Endothelial cell of umbilical vein (primary cell): ENCODE measurements at regions not wholly inside any gene's neighbourhood (a gene's known extent, or its start where the extent isn't known, plus 50 kb on each side); places are given as distances from the start of the nearest gene placed in this dataset.

Experiments
- BruUV-seq: library from RNA; stranded (reverse); fragments of 400-500 nt; replicated peaks from 2 replicates; lab custom pipeline; 2021; lab: Mats Ljungman, UMichigan
- CTCF ChIA-PET: fragments of 300-600, 350-600 bp; sonication (Branson Sonifier 250); formaldehyde crosslinking; loops from one replicate; lab custom pipeline; 2021; ENCODE audit warnings: antibody characterized with exemption, inconsistent platforms; lab: Charles Lee
- POLR2A ChIA-PET: fragments of 300-600, 350-600 bp; sonication (Branson Sonifier 250); formaldehyde crosslinking; loops from one replicate; lab custom pipeline; 2021; ENCODE audit warnings: antibody characterized with exemption, inconsistent platforms; lab: Charles Lee
- DNase-seq: peaks from one replicate; pipeline ENCODE4 v3.0.0-alpha.2; 2011; ENCODE audit warnings: low read depth, low spot score
- FAIRE-seq: peaks from 2 replicates; lab custom pipeline; 2011; peaks lifted over from hg19 to GRCh38; lab: Jason Lieb, UNC
- H2AFZ ChIP-seq: 2 replicates; pipeline ENCODE4 v1.6.0; 2012; ENCODE audit warnings: low read depth, low read length, control low read depth, inconsistent platforms
- H3K27ac ChIP-seq: 2 replicates; pipeline ENCODE4 v1.5.1; 2011; ENCODE audit warnings: low read depth, mild to moderate bottlenecking, control low read depth, low read length, moderate library complexity; ENCODE audit not compliant: insufficient read depth
- H3K27me3 ChIP-seq, 2 experiments: 2 replicates each; pipeline versions ENCODE4 v1.6.0 to v1.6.1; 2011; ENCODE audit warnings: low read length in 2 of 2, mixed read lengths in 1 of 2; ENCODE audit not compliant: control insufficient read depth in 2 of 2, insufficient read depth in 2 of 2
- H3K36me3 ChIP-seq, 2 experiments: 2 replicates in 1 of 2; 3 replicates in 1 of 2; pipeline ENCODE4 v1.5.1; 2011; ENCODE audit warnings: low read length in 2 of 2, mild to moderate bottlenecking in 1 of 2, moderate library complexity in 1 of 2; ENCODE audit not compliant: control insufficient read depth in 2 of 2, insufficient read depth in 2 of 2; ENCODE audit errors: extremely low read depth in 1 of 2
- H3K4me1 ChIP-seq: 3 replicates; pipeline ENCODE4 v1.5.1; 2011; ENCODE audit warnings: mild to moderate bottlenecking, low read length; ENCODE audit not compliant: control insufficient read depth, insufficient read depth; ENCODE audit errors: extremely low read depth
- H3K4me2 ChIP-seq: 2 replicates; pipeline ENCODE4 v1.6.1; 2011; ENCODE audit warnings: low read length, control low read depth, mixed read lengths; ENCODE audit not compliant: insufficient read depth
- H3K4me3 ChIP-seq, 3 experiments: fragments of 200-600 bp in 1 of 3; sonication (generic), shearing (Covaris generic) in 1 of 3; replicated peaks in 1 of 3; 2 replicates each; pipeline ENCODE4 v1.5.1; 2011 to 2016; ENCODE audit warnings: control low read depth in 3 of 3, low read length in 3 of 3, mild to moderate bottlenecking in 2 of 3, inconsistent platforms in 1 of 3, low read depth in 1 of 3, moderate library complexity in 1 of 3; ENCODE audit not compliant: insufficient read depth in 1 of 3
- H3K79me2 ChIP-seq: 2 replicates; pipeline ENCODE4 v1.6.0; 2012; ENCODE audit warnings: low read length, inconsistent platforms; ENCODE audit not compliant: control insufficient read depth, insufficient read depth
- H3K9ac ChIP-seq: replicated peaks from 2 replicates; pipeline ENCODE3; 2011; ENCODE audit warnings: low read length, control low read depth; ENCODE audit not compliant: insufficient read depth; ENCODE audit errors: extremely low read depth
- H3K9me1 ChIP-seq: replicated peaks from 3 replicates; pipeline ENCODE4 v1.6.0; 2011; ENCODE audit warnings: mild to moderate bottlenecking, low read length; ENCODE audit not compliant: control insufficient read depth, insufficient read depth; ENCODE audit errors: extremely low read depth
- H3K9me3 ChIP-seq: replicated peaks from 2 replicates; pipeline ENCODE4 v1.5.1; 2012; ENCODE audit warnings: low read length, inconsistent platforms; ENCODE audit not compliant: control insufficient read depth, insufficient read depth
- H4K20me1 ChIP-seq: replicated peaks from 2 replicates; pipeline ENCODE3; 2011; ENCODE audit warnings: mild to moderate bottlenecking, low read length; ENCODE audit not compliant: control insufficient read depth, insufficient read depth; ENCODE audit errors: extremely low read depth
- EZH2 ChIP-seq: IDR thresholded peaks from 2 replicates; pipeline ENCODE4 v1.6.1; 2012; ENCODE audit warnings: borderline replicate concordance, low read depth, mild to moderate bottlenecking, moderate library complexity, low read length, inconsistent platforms; ENCODE audit not compliant: severe bottlenecking
- GATA2 ChIP-seq: IDR thresholded peaks from 2 replicates; pipeline ENCODE4 v1.7.0; 2011; ENCODE audit warnings: low read depth, mild to moderate bottlenecking, moderate library complexity, mixed read lengths, low read length; ENCODE audit not compliant: insufficient read length, insufficient read depth
- JUN ChIP-seq: IDR thresholded peaks from 2 replicates; pipeline ENCODE4 v1.6.1; 2011; ENCODE audit warnings: borderline replicate concordance, low read depth; ENCODE audit not compliant: insufficient read length, insufficient read depth
- POLR2A ChIP-seq: IDR thresholded peaks from 2 replicates; pipeline ENCODE4 v1.6.1; 2012; ENCODE audit warnings: low read depth, mild to moderate bottlenecking, control low read depth, low read length
- dilution Hi-C: fragments of 300-500 bp; cut with MboI; formaldehyde crosslinking; loops from one replicate; pipeline ENCODE4 v1.15.0; 2019; ENCODE audit warnings: low sequenced_read_pairs; ENCODE audit not compliant: extremely low pct_ligation_motif_present
- intact Hi-C: fragments of 100-400 bp; cut with micrococcal nuclease; formaldehyde crosslinking; loops from one replicate; pipeline ENCODE4 v1.10.0; 2022
- TF ChIP-seq, protein P1 (sequence below), 2 donors: IDR thresholded peaks; 1 replicate in 1 of 2; 2 replicates in 1 of 2; pipeline ENCODE4 v1.5.1; 2011; ENCODE audit warnings: low read length in 2 of 2, mild to moderate bottlenecking in 2 of 2, moderate library complexity in 2 of 2, control low read depth in 1 of 2, inconsistent platforms in 1 of 2, low read depth in 1 of 2; ENCODE audit not compliant: insufficient read depth in 1 of 2; ENCODE audit errors: extremely low read depth in 1 of 2
- TF ChIP-seq, protein P2 (sequence below): IDR thresholded peaks from 2 replicates; pipeline ENCODE4 v1.6.1; 2011; ENCODE audit not compliant: insufficient read depth, insufficient read length

DNA sequence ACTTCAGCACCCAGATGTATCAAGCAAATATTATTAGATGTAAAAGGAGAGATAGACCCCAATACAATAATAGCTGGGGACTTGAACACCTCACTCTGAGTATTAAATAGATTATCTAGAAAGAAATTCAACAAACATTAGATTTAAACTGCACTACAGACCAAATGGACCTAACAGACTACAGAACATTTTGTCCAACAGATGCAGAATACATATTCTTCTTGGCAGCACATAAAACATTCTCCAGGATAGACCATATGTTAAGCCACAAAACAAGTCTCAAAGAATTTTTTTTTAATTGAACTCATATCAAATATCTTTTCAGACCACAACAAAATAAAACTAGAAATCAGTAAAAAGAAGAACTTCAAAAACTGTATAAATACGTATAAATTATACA, 130.4 kb downstream of the MTERF1 start:
- Histone ChIP-seq H3K27me3 (peaks cover 0 to 3% of the 10 kb centered on the region in 2 experiments), H3K4me2 (no peak overlapping the region), H3K9me1 (no peaks in the 10 kb centered on the region), H3K4me3 (no peak overlapping the region), H3K9me3 (no peaks in the 10 kb centered on the region), H3K4me1 (no peaks in the 10 kb centered on the region), H3K79me2 (no peaks in the 10 kb centered on the region), H4K20me1 (no peaks in the 10 kb centered on the region), H2AFZ (no peak overlapping the region), H3K9ac (no peak overlapping the region), H3K27ac (no peak overlapping the region), H3K36me3 (no peaks in the 10 kb centered on the region)
- TF ChIP-seq, protein P1, sequence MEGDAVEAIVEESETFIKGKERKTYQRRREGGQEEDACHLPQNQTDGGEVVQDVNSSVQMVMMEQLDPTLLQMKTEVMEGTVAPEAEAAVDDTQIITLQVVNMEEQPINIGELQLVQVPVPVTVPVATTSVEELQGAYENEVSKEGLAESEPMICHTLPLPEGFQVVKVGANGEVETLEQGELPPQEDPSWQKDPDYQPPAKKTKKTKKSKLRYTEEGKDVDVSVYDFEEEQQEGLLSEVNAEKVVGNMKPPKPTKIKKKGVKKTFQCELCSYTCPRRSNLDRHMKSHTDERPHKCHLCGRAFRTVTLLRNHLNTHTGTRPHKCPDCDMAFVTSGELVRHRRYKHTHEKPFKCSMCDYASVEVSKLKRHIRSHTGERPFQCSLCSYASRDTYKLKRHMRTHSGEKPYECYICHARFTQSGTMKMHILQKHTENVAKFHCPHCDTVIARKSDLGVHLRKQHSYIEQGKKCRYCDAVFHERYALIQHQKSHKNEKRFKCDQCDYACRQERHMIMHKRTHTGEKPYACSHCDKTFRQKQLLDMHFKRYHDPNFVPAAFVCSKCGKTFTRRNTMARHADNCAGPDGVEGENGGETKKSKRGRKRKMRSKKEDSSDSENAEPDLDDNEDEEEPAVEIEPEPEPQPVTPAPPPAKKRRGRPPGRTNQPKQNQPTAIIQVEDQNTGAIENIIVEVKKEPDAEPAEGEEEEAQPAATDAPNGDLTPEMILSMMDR (IDR thresholded peaks at IDR 0.05; ENCODE audit: extremely low read depth in 1 of 2, insufficient read depth in 1 of 2, low read depth in 1 of 2, low read length in 2 of 2), result no peak
- TF ChIP-seq POLR2A, result no peak
- no peak for TF ChIP-seq JUN
- TF ChIP-seq, protein P2, sequence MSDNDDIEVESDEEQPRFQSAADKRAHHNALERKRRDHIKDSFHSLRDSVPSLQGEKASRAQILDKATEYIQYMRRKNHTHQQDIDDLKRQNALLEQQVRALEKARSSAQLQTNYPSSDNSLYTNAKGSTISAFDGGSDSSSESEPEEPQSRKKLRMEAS, result no peak
- no peak for TF ChIP-seq GATA2
- TF ChIP-seq EZH2, result no peak
- FAIRE-seq, result no peak
- no peak for DNase-seq
- no TSS peak for BruUV-seq
- POLR2A ChIA-PET, result no interaction called here
- dilution Hi-C loops, result no loop called here
- CTCF ChIA-PET, result no interaction called here
- intact Hi-C loops, result loop anchor here (10.0 kb wide), 1 partner anchor 55 kb away; no protein-coding TSS in a partner anchor
